ENCODE measurements at regions not wholly inside any gene's neighbourhood (a gene's known extent, or its start where the extent isn't known, plus 50 kb on each side); places are given as distances from the start of the nearest gene placed in this dataset.
"Not testable (repeated sequence)": the region's sequence is repeated elsewhere in the genome, so short reads cannot be mapped to it uniquely, and the experiment has no call there.

DNA sequence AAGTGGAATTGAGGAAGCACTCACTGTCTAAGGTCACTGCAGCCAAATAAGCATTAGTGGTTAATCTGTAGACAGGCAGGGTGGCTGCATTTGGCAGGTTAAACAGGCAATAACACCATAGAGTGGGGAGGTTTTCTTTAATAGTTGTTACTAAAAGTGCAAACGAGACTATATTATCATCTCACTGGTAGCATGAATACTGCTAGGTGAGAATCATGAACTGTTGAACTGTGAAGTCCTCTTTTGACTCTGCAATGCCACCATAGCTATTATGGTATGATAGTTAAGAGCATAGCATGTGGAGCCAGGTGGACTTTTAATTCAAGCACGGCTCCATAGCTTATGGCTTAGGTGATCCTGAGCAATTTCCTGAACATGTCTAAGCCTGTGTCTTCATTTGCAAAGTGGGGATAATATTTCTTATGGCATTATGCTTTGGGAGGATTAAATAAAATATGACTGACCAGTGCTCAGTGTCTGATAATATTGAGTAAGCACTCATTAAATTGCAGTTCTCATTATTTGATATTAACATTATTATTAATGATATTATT lies 235.6 kb upstream of the HHIP start:
- no peak overlapping the region for H3K4me3 ChIP-seq (ENCODE audit: low read depth, low read length)

DNA sequence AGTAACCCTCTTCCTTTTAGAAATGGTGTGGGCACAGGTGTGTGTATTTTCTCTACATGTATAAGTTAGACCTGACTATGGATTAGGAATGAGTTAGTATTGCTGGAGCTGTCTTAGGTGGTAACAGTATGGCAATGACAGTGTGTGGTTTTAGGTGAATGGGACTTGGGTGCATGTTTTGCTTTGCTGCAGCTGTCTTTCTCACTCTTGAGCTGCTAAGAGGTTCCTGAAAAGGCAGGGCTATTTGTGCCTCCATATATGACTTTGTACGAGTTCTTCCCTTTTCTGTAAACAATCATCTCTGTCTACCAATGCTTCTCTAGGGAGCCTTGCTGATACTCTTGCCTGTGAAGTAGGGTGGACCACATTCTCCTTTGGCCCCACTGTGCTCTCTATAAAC lies 234.8 kb upstream of the HHIP start:
- no peak for DNase-seq (ENCODE audit: low read depth)
- no peak for TF ChIP-seq CTCF (IDR thresholded peaks at IDR 0.05; ENCODE audit: insufficient read depth, low read depth, low read length)
- no peak overlapping the region for H3K4me3 ChIP-seq (ENCODE audit: low read depth, low read length)

More for the DNA sequence above, 235.6 kb upstream of the HHIP start:
- no peak for TF ChIP-seq CTCF (IDR thresholded peaks at IDR 0.05; ENCODE audit: insufficient read depth, low read depth, low read length)
- DNase-seq (ENCODE audit: low read depth), result no peak

GRCh38 chr4:144411700-144412099 lies 234.3 kb upstream of the HHIP start:
- no peak for DNase-seq (ENCODE audit: low read depth)
- no peak overlapping the region for H3K4me3 ChIP-seq (ENCODE audit: low read depth, low read length)
- no peak for TF ChIP-seq CTCF (IDR thresholded peaks at IDR 0.05; ENCODE audit: insufficient read depth, low read depth, low read length)

- no peak overlapping the region for H3K4me3 ChIP-seq (ENCODE audit: low read depth, low read length)
- no peak for DNase-seq (ENCODE audit: low read depth)
- TF ChIP-seq CTCF (IDR thresholded peaks at IDR 0.05; ENCODE audit: insufficient read depth, low read depth, low read length), result no peak
Measured at GRCh38 chr4:144421056-144421455, 224.9 kb upstream of the HHIP start.

GRCh38 chr4:144421839-144422565 lies 224.0 kb upstream of the HHIP start:
- no peak for DNase-seq (ENCODE audit: low read depth)
- no peak overlapping the region for H3K4me3 ChIP-seq (ENCODE audit: low read depth, low read length)

GRCh38 chr4:144423930-144424329 lies 222.0 kb upstream of the HHIP start:
- DNase-seq (ENCODE audit: low read depth), result no peak
- H3K4me3 ChIP-seq (ENCODE audit: low read depth, low read length), result no peak overlapping the region
- TF ChIP-seq CTCF (IDR thresholded peaks at IDR 0.05; ENCODE audit: insufficient read depth, low read depth, low read length), result no peak

More at GRCh38 chr4:144421839-144422565, 224.0 kb upstream of the HHIP start:
- no peak for TF ChIP-seq CTCF (IDR thresholded peaks at IDR 0.05; ENCODE audit: insufficient read depth, low read depth, low read length)

DNA sequence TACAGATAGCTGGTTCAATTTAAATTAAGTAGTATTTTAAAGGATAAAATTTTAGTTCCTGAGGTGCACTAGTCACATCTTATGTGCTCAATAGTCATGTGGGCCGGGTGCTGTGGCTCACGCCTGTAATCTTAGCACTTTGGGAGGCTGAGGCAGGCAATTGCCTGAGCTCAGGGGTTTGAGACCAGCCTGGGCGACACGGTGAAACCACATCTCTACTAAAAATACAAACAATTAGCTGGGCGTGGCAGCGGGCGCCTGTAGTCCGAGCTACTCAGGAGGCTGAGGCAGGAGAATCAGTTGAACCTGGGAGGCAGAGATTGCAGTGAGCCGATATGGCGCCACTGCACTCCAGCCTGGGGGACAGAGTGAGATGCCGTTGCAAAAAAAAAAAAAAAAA lies 219.9 kb upstream of the HHIP start:
- DNase-seq (ENCODE audit: low read depth), result not testable (repeated sequence)

More for the DNA sequence above, 219.9 kb upstream of the HHIP start:
- not testable (repeated sequence) for H3K4me3 ChIP-seq (ENCODE audit: low read depth, low read length)
